ENCODE measurements at regions not wholly inside any gene's neighbourhood (a gene's known extent, or its start where the extent isn't known, plus 50 kb on each side); places are given as distances from the start of the nearest gene placed in this dataset.
"Not testable (repeated sequence)": the region's sequence is repeated elsewhere in the genome, so short reads cannot be mapped to it uniquely, and the experiment has no call there.

DNA sequence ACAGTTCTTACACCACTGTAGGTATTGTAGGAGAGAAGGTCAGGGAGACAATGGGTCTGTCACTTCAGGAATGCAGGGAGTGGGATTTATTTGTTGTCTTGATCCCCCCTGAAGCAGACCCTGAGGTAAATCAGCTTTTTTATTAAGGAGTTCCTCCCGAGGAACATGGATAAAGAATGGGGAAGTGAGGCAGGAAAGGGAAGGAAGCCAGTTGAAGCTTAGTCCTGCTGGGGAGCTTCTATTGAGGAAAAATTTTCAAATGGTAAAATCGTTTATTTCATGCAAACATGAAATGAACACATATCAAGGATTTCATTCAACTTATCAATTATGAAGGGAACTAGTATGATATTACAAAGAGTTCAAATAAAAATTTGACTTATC lies 318.6 kb upstream of the PIK3R1 start:
- H3K27me3 ChIP-seq (replicated peaks), result no peaks in the 10 kb centered on the region
- DNase-seq (ENCODE audit: low read depth in 1 of 2, low spot score in 2 of 2), result no peak

DNA sequence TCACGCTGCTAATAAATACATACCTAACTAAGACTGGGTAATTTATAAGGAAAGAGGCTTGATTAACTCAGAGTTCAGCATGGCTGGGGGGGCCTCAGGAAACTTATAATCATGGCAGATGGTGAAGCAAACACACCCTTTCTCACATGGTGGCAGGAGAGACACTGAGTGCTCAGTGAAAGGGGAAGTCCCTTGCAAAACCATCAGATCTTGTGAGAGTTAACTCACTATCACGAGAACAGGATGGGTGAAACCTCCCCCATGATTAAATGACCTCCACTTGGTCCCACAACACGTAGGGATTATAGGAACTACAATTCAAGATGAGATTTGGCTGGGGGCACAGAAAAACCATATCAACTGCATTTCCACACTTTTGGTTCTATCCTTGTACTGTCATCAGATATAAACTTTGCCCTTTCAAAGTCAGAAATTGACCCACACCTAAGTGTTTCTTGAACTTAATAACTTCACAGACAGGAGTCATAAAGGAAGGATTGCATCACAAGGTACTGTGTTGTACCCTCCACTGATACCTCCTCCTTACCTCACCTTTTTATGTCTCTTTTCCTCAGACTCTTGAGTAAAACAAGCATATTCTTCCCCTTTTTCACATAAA lies 319.1 kb upstream of the PIK3R1 start:
- Histone ChIP-seq H3K36me3 (no peaks in the 10 kb centered on the region), H3K4me3 (no peak overlapping the region), H3K27ac (no peak overlapping the region), H3K9me3 (replicated peaks) (no peaks in the 10 kb centered on the region), H3K27me3 (replicated peaks) (no peaks in the 10 kb centered on the region), H3K4me1 (replicated peaks) (no peaks in the 10 kb centered on the region)
- no peak for DNase-seq (ENCODE audit: low read depth in 1 of 2, low spot score in 2 of 2)

More for the DNA sequence above, 318.6 kb upstream of the PIK3R1 start:
- Histone ChIP-seq H3K4me3 (no peak overlapping the region), H3K36me3 (no peaks in the 10 kb centered on the region), H3K9me3 (replicated peaks) (no peaks in the 10 kb centered on the region), H3K27ac (no peak overlapping the region), H3K4me1 (replicated peaks) (no peaks in the 10 kb centered on the region)

DNA sequence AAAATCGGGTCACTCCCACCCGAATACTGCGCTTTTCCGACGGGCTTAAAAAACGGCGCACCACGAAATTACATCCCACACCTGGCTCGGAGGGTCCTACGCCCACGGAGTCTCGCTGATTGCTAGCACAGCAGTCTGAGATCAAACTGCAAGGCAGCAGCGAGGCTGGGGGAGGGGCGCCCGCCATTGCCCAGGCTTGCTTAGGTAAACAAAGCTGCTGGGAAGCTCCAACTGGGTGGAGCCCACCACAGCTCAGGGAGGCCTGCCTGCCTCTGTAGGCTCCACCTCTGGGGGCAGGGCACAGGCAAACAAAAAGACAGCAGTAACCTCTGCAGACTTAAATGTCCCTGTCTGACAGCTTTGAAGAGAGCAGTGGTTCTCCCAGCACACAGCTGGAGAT lies 325.7 kb upstream of the PIK3R1 start:
- H3K36me3 ChIP-seq, H3K27ac ChIP-seq: not testable (repeated sequence)

DNA sequence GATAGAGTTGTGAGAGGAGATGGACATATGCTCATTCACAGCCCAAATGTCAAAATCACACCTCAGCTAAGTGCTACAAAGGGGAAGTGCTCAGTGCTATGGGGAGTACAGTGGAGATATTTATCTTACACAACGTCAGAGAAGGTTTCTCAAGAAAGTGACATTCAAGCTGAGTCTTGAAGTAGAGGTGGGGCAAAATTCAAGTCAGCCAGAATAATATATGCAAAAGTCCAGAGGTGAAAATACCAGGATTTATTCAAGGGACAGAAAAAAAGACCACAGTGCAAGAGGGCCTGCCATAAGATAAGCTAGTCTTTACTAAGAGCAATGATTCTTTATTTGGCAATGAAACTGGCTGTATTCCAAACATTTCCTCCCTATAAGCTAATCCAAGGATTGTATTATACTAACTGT lies 327.8 kb upstream of the PIK3R1 start:
- Histone ChIP-seq H3K27me3 (replicated peaks) (no peaks in the 10 kb centered on the region), H3K36me3 (no peaks in the 10 kb centered on the region), H3K27ac (no peak overlapping the region), H3K4me3 (no peak overlapping the region), H3K9me3 (replicated peaks) (no peaks in the 10 kb centered on the region; the same call in 1 of the 2 replicates), H3K4me1 (replicated peaks) (no peaks in the 10 kb centered on the region)
- no peak for DNase-seq (ENCODE audit: low read depth in 1 of 2, low spot score in 2 of 2)

More for the DNA sequence above, 325.7 kb upstream of the PIK3R1 start:
- not testable (repeated sequence) for DNase-seq (ENCODE audit: low read depth in 1 of 2, low spot score in 2 of 2); H3K4me1 ChIP-seq (replicated peaks); H3K9me3 ChIP-seq (replicated peaks); H3K27me3 ChIP-seq (replicated peaks); H3K4me3 ChIP-seq

DNA sequence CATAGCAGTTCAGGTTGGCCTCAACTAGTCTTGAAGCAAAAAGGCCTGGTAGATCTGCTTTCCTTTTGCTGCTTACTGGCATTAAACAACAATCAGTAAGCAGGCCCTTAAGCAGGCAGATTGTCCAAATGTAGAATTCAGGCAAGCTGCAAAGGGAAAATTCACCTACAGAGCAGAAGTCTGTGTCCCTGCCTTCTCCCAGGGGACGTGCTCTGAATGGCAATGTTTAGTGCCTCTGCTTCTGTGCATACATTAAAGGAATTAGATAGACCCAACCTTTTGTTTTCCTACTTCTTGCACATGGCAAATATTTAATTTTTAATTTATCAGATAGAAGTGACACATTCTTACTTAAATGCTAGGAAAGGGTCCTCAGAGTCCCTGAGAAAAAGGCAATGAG lies 328.8 kb upstream of the PIK3R1 start:
- Histone ChIP-seq H3K27ac (no peak overlapping the region), H3K4me3 (no peak overlapping the region), H3K36me3 (no peaks in the 10 kb centered on the region), H3K4me1 (replicated peaks) (no peaks in the 10 kb centered on the region), H3K27me3 (replicated peaks) (no peaks in the 10 kb centered on the region), H3K9me3 (replicated peaks) (no peaks in the 10 kb centered on the region; the same call in 1 of the 2 replicates)
- no peak for DNase-seq (ENCODE audit: low read depth in 1 of 2, low spot score in 2 of 2)

DNA sequence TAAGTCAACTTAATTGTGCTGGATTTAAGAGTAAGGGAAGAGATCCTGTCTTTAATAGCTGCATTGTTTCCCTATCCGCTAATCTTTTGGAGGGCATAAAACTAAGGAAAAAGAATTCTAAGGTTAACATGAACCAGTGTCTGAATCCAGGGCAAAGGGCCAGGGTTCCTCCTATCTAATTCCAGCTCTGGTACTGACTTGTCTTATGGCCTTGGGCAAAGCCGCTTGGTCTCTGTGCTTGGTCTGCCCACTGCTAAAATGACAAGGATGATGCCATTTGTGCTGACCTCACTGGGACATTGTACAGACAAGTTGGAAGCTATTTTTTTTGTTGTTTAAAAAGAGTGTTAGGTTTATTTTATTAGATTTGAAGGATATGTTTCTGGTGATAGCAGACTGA lies 334.7 kb upstream of the PIK3R1 start:
- Histone ChIP-seq H3K27ac (no peak overlapping the region), H3K9me3 (replicated peaks) (no peaks in the 10 kb centered on the region), H3K4me3 (no peak overlapping the region), H3K36me3 (no peaks in the 10 kb centered on the region), H3K4me1 (replicated peaks) (no peaks in the 10 kb centered on the region), H3K27me3 (replicated peaks) (no peaks in the 10 kb centered on the region)
- DNase-seq (ENCODE audit: low read depth in 1 of 2, low spot score in 2 of 2), result no peak

DNA sequence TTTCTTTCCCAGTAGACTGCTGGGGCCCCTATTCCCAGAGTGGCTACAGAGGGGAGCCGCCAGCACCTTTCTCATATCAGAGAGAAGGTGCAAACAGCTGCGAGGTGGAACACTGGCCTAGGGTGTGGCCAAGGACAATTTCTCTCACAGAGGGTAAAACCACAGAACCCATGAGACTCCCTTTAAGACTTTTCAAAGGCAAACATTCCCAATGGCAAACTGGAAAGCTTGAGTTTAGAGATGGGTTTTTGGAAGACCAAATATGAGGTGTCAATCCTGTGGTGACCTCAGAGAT lies 335.1 kb upstream of the PIK3R1 start:
- Histone ChIP-seq H3K36me3 (no peaks in the 10 kb centered on the region), H3K4me3 (no peak overlapping the region)

DNA sequence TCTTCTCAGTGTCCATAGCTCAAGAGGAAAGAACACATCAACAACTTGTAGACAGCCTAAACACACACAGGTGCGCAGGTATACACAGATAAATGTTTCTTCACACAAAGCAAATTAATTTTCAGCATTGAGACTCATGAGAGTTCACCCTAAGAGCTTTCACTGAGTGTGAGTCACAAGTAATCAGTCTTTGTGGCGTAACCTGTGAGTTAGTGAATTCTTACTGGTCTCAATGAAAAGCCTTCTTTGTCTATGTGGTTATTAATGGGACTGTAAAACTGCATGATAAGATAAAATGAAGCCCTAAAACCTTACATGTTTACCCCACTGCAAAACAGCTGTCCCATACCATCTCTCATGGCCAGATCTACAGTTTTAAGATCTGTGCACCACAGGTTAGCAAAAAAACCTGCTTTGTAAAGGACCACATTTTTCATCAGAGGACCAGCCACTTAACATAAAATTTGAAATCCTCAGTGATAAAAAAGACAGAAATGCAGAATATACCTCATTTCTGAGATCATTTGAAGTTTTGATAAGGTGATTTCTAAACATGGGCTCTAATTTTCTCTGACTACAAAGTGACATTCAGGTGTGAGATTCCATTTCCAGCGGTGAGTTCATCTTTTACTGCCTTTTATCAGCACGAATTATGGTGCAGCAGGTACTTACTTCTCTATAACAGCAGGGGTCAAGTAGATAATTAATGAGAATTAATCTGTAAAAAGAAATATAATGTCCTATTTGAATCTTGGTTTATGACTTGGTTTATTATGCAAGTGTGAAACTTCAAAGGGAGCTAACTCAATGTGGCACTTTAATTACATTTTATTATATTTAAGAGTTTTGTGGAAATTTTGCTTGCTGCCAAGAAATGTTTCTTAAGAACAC lies 335.7 kb upstream of the PIK3R1 start:
- no peaks in the 10 kb centered on the region for H3K4me1 ChIP-seq (replicated peaks)
- DNase-seq (ENCODE audit: low read depth in 1 of 2, low spot score in 2 of 2), result no peak

More for the DNA sequence above, 335.1 kb upstream of the PIK3R1 start:
- no peaks in the 10 kb centered on the region for H3K27me3 ChIP-seq (replicated peaks)
- DNase-seq (ENCODE audit: low read depth in 1 of 2, low spot score in 2 of 2), result no peak
- no peaks in the 10 kb centered on the region for H3K9me3 ChIP-seq (replicated peaks)
- no peaks in the 10 kb centered on the region for H3K4me1 ChIP-seq (replicated peaks)
- H3K27ac ChIP-seq, result no peak overlapping the region

DNA sequence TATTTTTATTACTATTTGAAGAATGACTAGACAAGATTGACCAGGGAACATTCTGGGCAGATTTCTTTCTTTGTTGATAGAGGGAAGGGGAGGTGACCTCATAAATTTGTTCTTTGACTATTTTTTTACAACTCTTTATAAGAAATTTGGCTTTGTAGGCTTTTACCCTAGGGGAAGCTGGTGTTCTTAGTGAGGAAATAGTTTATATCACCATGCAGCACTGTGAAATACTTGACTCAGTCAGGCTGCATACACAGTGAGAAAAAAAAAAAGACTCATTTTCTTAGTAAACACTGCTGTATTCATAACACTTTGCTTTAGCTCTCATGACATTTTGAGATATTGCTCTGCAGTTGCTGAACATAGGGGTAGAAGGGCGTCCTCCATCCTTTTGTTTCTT lies 336.6 kb upstream of the PIK3R1 start:
- H3K4me1 ChIP-seq (replicated peaks), result no peaks in the 10 kb centered on the region
- no peaks in the 10 kb centered on the region for H3K27me3 ChIP-seq (replicated peaks)
- DNase-seq (ENCODE audit: low read depth in 1 of 2, low spot score in 2 of 2), result no peak
- no peaks in the 10 kb centered on the region for H3K9me3 ChIP-seq (replicated peaks)
- no peaks in the 10 kb centered on the region for H3K36me3 ChIP-seq
- no peak overlapping the region for H3K4me3 ChIP-seq
- no peak overlapping the region for H3K27ac ChIP-seq

More for the DNA sequence above, 335.7 kb upstream of the PIK3R1 start:
- Histone ChIP-seq H3K27ac (no peak overlapping the region), H3K36me3 (no peaks in the 10 kb centered on the region), H3K27me3 (replicated peaks) (no peaks in the 10 kb centered on the region), H3K9me3 (replicated peaks) (no peaks in the 10 kb centered on the region), H3K4me3 (no peak overlapping the region)

DNA sequence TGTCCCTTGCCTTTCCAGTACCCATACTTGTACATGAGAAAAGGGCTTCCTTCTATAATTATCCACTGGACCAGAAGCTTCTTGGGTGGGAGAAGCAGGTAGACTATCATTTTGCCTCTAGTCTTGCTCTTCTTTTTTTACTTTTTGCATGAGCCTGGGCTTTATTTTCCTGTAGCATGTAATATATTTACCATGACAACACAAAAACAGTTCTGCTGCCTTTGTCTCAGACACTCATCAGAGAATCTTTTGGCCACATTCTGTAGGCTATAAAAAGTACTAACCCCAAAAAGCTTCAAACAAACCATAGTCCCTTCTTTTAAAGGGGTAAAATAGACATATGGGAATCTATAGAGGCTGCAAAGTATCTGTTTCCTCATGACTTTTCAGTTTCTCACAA lies 339.2 kb upstream of the PIK3R1 start:
- no peaks in the 10 kb centered on the region for H3K36me3 ChIP-seq
- DNase-seq (ENCODE audit: low read depth in 1 of 2, low spot score in 2 of 2), result no peak
- no peaks in the 10 kb centered on the region for H3K27me3 ChIP-seq (replicated peaks)
- H3K4me1 ChIP-seq (replicated peaks), result no peaks in the 10 kb centered on the region
- no peaks in the 10 kb centered on the region for H3K9me3 ChIP-seq (replicated peaks)
- H3K27ac ChIP-seq, result no peak overlapping the region
- H3K4me3 ChIP-seq, result no peak overlapping the region

DNA sequence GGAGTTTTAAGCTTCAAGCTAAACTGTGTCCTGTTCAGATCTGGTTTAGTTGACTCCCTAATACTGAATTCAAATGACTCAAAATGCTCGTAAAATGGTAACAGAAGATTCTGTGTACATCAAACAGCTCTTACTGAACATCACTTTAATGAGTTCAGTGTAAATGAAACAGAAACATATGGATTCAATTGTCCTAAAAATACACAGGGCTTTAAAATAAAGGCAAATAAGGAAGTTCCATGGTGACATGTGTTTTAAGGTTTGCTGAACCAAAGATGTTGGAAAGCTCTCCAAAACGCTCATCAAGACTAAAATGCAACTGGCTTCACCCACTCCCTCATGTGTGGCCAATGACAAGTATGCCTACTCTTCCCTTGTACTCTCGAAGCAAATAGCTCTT lies 340.0 kb upstream of the PIK3R1 start:
- no peak overlapping the region for H3K4me3 ChIP-seq
- H3K4me1 ChIP-seq (replicated peaks), result no peaks in the 10 kb centered on the region
- H3K36me3 ChIP-seq, result no peaks in the 10 kb centered on the region
- no peaks in the 10 kb centered on the region for H3K9me3 ChIP-seq (replicated peaks)
- H3K27me3 ChIP-seq (replicated peaks), result no peaks in the 10 kb centered on the region
- DNase-seq (ENCODE audit: low read depth in 1 of 2, low spot score in 2 of 2), result no peak
- H3K27ac ChIP-seq, result no peak overlapping the region

DNA sequence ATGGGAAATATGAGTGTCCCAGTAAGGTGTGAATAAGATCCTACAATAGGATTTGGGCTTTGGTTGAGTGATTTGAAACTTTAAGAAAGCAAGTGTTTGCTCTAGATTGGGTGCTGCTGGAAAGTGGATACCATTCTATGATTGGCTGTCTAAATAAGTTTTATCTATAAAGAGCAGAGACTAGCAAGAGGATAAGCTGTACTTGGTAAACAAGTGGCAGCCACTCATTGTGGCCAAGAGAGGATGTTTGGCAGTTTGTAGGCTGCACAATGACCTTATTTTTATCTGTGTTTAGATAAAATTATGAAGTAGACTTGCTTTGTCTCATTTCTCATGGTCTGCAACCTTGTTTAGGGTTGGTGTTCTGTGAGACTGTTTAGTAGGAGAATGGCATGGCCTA lies 341.6 kb upstream of the PIK3R1 start:
- Histone ChIP-seq H3K27me3 (replicated peaks) (no peaks in the 10 kb centered on the region), H3K9me3 (replicated peaks) (peaks cover 3% of the 10 kb centered on the region; the same call in 1 of the 2 replicates), H3K27ac (no peak overlapping the region), H3K4me1 (replicated peaks) (no peaks in the 10 kb centered on the region), H3K4me3 (no peak overlapping the region), H3K36me3 (no peaks in the 10 kb centered on the region)
- DNase-seq (ENCODE audit: low read depth in 1 of 2, low spot score in 2 of 2), result no peak

DNA sequence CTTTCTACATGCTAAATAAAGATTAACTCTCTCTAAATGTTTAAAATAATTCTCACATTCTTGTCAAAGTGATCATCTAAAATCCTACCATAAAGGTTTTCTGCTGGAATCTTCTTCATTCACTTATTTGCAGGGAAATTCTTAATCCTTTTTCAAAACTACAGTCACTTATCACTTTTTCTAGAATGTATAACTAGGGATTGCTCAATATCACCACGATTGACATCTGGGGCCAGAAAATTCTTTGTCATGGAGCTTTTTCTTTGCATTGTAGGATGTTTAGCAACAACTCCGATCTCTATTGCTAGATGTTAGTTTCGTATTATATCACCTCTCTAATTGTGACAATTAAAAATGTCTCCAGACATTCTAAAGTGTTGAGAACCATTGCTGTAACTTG lies 344.9 kb upstream of the PIK3R1 start:
- no peaks in the 10 kb centered on the region for H3K36me3 ChIP-seq
- no peaks in the 10 kb centered on the region for H3K27me3 ChIP-seq (replicated peaks)
- H3K4me3 ChIP-seq, result no peak overlapping the region

DNA sequence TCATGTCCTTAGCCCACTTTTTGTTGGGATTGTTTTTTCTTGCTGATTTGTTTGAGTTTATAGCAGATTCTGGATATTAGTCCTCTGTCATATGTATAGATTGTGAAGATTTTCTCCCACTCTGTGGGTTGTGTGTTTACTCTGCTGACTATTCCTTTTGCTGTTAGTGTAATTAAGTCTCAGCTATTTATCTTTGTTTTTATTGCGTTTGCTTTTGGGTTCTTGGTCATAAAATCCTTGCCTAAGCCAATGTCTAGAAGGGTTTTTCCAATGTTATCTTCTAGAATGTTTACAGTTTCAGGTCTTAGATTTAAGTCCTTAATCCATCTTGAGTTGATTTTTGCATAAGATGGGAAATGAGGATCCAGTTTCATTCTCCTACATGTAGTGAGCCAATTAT lies 351.2 kb upstream of the PIK3R1 start:
- H3K36me3 ChIP-seq, H3K4me3 ChIP-seq: not testable (repeated sequence)

More for the DNA sequence above, 344.9 kb upstream of the PIK3R1 start:
- Histone ChIP-seq H3K4me1 (replicated peaks) (no peaks in the 10 kb centered on the region), H3K27ac (no peak overlapping the region), H3K9me3 (replicated peaks) (peaks cover 3% of the 10 kb centered on the region; the same call in 1 of the 2 replicates)
- DNase-seq (ENCODE audit: low read depth in 1 of 2, low spot score in 2 of 2), result no peak

More for the DNA sequence above, 351.2 kb upstream of the PIK3R1 start:
- H3K4me1 ChIP-seq (replicated peaks); H3K9me3 ChIP-seq (replicated peaks); H3K27me3 ChIP-seq (replicated peaks); H3K27ac ChIP-seq; DNase-seq (ENCODE audit: low read depth in 1 of 2, low spot score in 2 of 2): not testable (repeated sequence)

Measured in SJSA1 (cell line).